ENCODE measurements at regions not wholly inside any gene's neighbourhood (a gene's known extent, or its start where the extent isn't known, plus 50 kb on each side); places are given as distances from the start of the nearest gene placed in this dataset.
A peak's percentile ranks its signal among the peaks of the same experiment; 100 is the strongest.

GRCh38 chr11:44456544-44457300 is 108.7 kb upstream of the CD82 start:
- TF ChIP-seq SP1 (IDR thresholded peaks at IDR 0.05; ENCODE audit: low read depth), result no peak
- TF ChIP-seq CTCF (IDR thresholded peaks at IDR 0.05 in 2 of 3, conservative IDR thresholded peaks at IDR 0.05 in 1 of 3; ENCODE audit: borderline replicate concordance in 1 of 3, insufficient read depth in 1 of 3, low read depth in 2 of 3, low read length in 2 of 3), result peak; percentile 25 to 87 (median 82); a peak in 4 of 6 replicates
- no peak for TF ChIP-seq YY1 (IDR thresholded peaks at IDR 0.05; ENCODE audit: extremely low read depth, insufficient replicate concordance, low read depth, low read length)
- TF ChIP-seq EZH2phosphoT487 (IDR thresholded peaks at IDR 0.05; ENCODE audit: borderline replicate concordance), result no peak
- TF ChIP-seq POLR2A (IDR thresholded peaks at IDR 0.05; ENCODE audit: borderline replicate concordance, extremely low read depth, insufficient read depth, insufficient read length), result no peak
- TF ChIP-seq ZBTB33 (IDR thresholded peaks at IDR 0.05; ENCODE audit: extremely low read depth, insufficient replicate concordance, low read length), result no peak
- TF ChIP-seq EZH2 (IDR thresholded peaks at IDR 0.05), result no peak
- no peak for TF ChIP-seq SIN3A (IDR thresholded peaks at IDR 0.05; ENCODE audit: low read depth)
- TF ChIP-seq ZFX (IDR thresholded peaks at IDR 0.05), result no peak

Data from HCT116 (cell line).